ENCODE measurements at regions not wholly inside any gene's neighbourhood (a gene's known extent, or its start where the extent isn't known, plus 50 kb on each side); places are given as distances from the start of the nearest gene placed in this dataset.

DNA sequence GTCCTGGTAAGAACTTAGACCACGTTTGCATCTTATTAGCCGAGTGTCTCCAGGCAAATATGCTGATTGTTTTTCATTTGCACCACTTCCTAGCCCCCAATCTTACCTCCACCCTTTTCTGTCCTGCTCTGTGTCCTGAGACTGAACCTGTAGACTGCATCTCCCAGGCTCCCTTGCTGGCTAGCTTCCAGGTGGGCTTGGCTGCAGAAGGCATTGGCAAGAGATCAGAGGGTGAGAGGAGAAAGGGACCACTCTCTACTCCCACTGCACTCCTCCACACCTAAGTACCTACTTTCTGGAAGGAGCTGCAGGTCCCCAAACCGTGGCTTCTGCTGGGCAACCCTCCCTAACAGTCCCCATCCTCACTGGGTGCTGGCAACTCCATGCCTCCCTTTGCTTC lies 59.9 kb upstream of the XPA start:
- no peak overlapping the region for H3K27ac ChIP-seq (ENCODE audit: low read depth in 1 of 2, low read length in 2 of 2)
- no peak overlapping the region for H3K9ac ChIP-seq (ENCODE audit: low read depth in 1 of 2, low read length in 2 of 2)
- WGBS: 82% methylated on average over 3 of the region's 3 CpGs
- H3K9me3 ChIP-seq (ENCODE audit: control insufficient read depth in 4 of 4, low read length in 3 of 4): no peaks in the 10 kb centered on the region
- no peaks in the 10 kb centered on the region for H3K27me3 ChIP-seq (ENCODE audit: control insufficient read depth in 4 of 4, insufficient read depth in 4 of 4, low read length in 3 of 4)
- TF ChIP-seq, protein P1, sequence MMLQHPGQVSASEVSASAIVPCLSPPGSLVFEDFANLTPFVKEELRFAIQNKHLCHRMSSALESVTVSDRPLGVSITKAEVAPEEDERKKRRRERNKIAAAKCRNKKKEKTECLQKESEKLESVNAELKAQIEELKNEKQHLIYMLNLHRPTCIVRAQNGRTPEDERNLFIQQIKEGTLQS (IDR thresholded peaks at IDR 0.05): no peak
- TF ChIP-seq HNF4G (IDR thresholded peaks at IDR 0.05): no peak
- TF ChIP-seq, protein P2, sequence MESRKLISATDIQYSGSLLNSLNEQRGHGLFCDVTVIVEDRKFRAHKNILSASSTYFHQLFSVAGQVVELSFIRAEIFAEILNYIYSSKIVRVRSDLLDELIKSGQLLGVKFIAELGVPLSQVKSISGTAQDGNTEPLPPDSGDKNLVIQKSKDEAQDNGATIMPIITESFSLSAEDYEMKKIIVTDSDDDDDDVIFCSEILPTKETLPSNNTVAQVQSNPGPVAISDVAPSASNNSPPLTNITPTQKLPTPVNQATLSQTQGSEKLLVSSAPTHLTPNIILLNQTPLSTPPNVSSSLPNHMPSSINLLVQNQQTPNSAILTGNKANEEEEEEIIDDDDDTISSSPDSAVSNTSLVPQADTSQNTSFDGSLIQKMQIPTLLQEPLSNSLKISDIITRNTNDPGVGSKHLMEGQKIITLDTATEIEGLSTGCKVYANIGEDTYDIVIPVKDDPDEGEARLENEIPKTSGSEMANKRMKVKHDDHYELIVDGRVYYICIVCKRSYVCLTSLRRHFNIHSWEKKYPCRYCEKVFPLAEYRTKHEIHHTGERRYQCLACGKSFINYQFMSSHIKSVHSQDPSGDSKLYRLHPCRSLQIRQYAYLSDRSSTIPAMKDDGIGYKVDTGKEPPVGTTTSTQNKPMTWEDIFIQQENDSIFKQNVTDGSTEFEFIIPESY (IDR thresholded peaks at IDR 0.05): no peak
- TF ChIP-seq YY1 (IDR thresholded peaks at IDR 0.05): no peak
- TF ChIP-seq, protein P3, sequence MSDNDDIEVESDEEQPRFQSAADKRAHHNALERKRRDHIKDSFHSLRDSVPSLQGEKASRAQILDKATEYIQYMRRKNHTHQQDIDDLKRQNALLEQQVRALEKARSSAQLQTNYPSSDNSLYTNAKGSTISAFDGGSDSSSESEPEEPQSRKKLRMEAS (IDR thresholded peaks at IDR 0.05): no peak
- TF ChIP-seq, protein P4, sequence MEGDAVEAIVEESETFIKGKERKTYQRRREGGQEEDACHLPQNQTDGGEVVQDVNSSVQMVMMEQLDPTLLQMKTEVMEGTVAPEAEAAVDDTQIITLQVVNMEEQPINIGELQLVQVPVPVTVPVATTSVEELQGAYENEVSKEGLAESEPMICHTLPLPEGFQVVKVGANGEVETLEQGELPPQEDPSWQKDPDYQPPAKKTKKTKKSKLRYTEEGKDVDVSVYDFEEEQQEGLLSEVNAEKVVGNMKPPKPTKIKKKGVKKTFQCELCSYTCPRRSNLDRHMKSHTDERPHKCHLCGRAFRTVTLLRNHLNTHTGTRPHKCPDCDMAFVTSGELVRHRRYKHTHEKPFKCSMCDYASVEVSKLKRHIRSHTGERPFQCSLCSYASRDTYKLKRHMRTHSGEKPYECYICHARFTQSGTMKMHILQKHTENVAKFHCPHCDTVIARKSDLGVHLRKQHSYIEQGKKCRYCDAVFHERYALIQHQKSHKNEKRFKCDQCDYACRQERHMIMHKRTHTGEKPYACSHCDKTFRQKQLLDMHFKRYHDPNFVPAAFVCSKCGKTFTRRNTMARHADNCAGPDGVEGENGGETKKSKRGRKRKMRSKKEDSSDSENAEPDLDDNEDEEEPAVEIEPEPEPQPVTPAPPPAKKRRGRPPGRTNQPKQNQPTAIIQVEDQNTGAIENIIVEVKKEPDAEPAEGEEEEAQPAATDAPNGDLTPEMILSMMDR (IDR thresholded peaks at IDR 0.05; ENCODE audit: low read depth, low read length, missing input control): no peak
- H3K4me3 ChIP-seq (ENCODE audit: low read depth in 1 of 3, low read length in 3 of 3): no peak overlapping the region
- H3K4me1 ChIP-seq (ENCODE audit: control insufficient read depth in 4 of 4, insufficient read depth in 4 of 4, low read length in 3 of 4): peaks cover 6 to 15% (median 13%) of the 10 kb centered on the region in 4 donors
- DNase-seq (ENCODE audit: low spot score): no peak
- no peaks in the 10 kb centered on the region for H3K36me3 ChIP-seq (ENCODE audit: control insufficient read depth in 4 of 4, insufficient read depth in 3 of 4, low read depth in 1 of 4, low read length in 3 of 4)

DNA sequence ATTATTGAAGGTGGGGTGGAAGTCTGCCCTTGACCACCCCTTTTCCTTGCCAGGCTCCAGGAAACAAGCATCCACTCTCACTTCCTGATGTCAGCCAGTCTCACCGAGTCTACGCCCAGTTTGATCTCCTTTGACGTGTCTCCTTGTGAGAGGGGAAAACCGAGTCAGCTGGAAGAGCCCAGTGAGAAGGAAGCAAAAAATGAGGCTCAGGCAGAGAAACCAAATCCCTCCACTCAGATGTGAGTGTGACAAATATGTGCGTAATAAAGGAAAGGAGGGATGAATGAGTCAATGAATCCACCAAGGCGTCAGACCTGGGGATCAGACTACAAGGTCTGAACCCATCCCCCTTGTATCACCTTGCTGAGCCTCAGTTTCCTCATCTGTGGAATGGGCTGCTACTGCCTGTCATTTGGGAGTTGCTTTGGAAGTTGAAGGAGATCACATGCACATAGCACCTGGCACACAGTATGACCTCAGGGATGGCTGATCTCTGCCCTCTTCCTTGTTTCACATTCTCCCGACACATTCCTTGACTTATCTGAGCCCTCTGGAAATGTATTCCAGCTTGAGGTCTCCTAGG lies 61.3 kb upstream of the XPA start:
- WGBS: 78% methylated on average over 7 of the region's 7 CpGs
- Histone ChIP-seq H3K4me1 (ENCODE audit: control insufficient read depth in 4 of 4, insufficient read depth in 4 of 4, low read length in 3 of 4) (peaks cover 6 to 15% (median 13%) of the 10 kb centered on the region in 4 donors), H3K4me3 (ENCODE audit: low read depth in 1 of 3, low read length in 3 of 3) (no peak overlapping the region), H3K27me3 (ENCODE audit: control insufficient read depth in 4 of 4, insufficient read depth in 4 of 4, low read length in 3 of 4) (no peaks in the 10 kb centered on the region), H3K9ac (ENCODE audit: low read depth in 1 of 2, low read length in 2 of 2) (no peak overlapping the region), H3K36me3 (ENCODE audit: control insufficient read depth in 4 of 4, insufficient read depth in 3 of 4, low read depth in 1 of 4, low read length in 3 of 4) (no peaks in the 10 kb centered on the region), H3K27ac (ENCODE audit: low read depth in 1 of 2, low read length in 2 of 2) (no peak overlapping the region), H3K9me3 (ENCODE audit: control insufficient read depth in 4 of 4, low read length in 3 of 4) (no peaks in the 10 kb centered on the region)
- no peak for DNase-seq (ENCODE audit: low spot score)
- TF ChIP-seq, protein P2 (IDR thresholded peaks at IDR 0.05): no peak
- TF ChIP-seq RAD21 (IDR thresholded peaks at IDR 0.05): no peak
- TF ChIP-seq NR2F2 (IDR thresholded peaks at IDR 0.05): no peak

DNA sequence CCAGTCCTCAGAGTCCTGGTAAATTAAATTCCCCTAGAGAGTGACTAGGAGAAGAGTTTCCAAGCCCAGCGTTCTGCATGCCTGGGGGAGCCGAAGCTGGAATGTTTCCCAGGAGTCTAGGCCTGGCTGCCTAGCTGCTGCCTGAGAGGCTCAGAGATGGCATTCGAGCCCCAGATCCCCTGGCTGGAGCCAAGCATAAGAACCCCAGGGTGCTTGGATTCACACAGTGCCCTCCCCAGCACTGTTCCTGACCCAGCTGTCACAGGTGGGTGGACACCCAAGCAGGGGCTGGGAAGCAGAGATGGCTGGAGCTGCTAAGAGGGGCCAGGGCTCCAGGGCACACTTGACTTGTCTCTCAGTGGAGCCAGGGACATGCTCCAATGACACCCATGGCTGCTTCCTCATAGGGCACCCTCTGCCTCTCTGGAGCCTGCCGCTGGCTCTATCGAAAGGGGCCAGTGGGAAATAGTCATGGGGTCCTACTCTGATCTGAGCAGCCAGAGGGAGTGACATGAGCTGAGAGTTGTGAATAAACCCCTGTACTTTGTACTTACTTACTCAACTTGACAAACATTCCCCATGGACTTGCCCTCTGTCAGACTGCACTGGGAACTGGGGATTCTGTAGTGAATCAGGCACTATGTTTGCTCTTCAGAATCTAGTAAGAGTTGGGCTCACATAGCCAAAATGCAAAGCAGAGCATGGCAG lies 62.6 kb upstream of the XPA start:
- peak; percentile 43 for DNase-seq (ENCODE audit: low spot score)
- H3K27me3 ChIP-seq (ENCODE audit: control insufficient read depth in 4 of 4, insufficient read depth in 4 of 4, low read length in 3 of 4): no peaks in the 10 kb centered on the region
- H3K27ac ChIP-seq (ENCODE audit: low read depth in 1 of 2, low read length in 2 of 2): peak overlapping the region; percentile 62 to 87
- H3K9ac ChIP-seq (ENCODE audit: low read depth in 1 of 2, low read length in 2 of 2): peak overlapping the region in 1 of 2 donors; percentile 7
- H3K9me3 ChIP-seq (ENCODE audit: control insufficient read depth in 4 of 4, low read length in 3 of 4): no peaks in the 10 kb centered on the region
- H3K36me3 ChIP-seq (ENCODE audit: control insufficient read depth in 4 of 4, insufficient read depth in 3 of 4, low read depth in 1 of 4, low read length in 3 of 4): no peaks in the 10 kb centered on the region
- H3K4me1 ChIP-seq (ENCODE audit: control insufficient read depth in 4 of 4, insufficient read depth in 4 of 4, low read length in 3 of 4): peaks cover 6 to 15% (median 13%) of the 10 kb centered on the region in 4 donors
- WGBS: 32% methylated on average over 5 of the region's 5 CpGs
- H3K4me3 ChIP-seq (ENCODE audit: low read depth in 1 of 3, low read length in 3 of 3): no peak overlapping the region
- TF ChIP-seq YY1 (IDR thresholded peaks at IDR 0.05) (peak; percentile 63), NR2F2 (IDR thresholded peaks at IDR 0.05) (no peak), EGR1 (IDR thresholded peaks at IDR 0.05; ENCODE audit: low read depth in 2 of 2) (no peak), HNF4A (conservative IDR thresholded peaks at IDR 0.05) (peak; percentile 98 to 99), RAD21 (IDR thresholded peaks at IDR 0.05) (peak; percentile 54 to 63), GABPA (IDR thresholded peaks at IDR 0.05 in 1 of 2, conservative IDR thresholded peaks at IDR 0.05 in 1 of 2) (peak in 1 of 2 donors; percentile 14), TAF1 (conservative IDR thresholded peaks at IDR 0.05) (peak; percentile 85), SP1 (IDR thresholded peaks at IDR 0.05) (peak; percentile 97)
- TF ChIP-seq, protein P2 (IDR thresholded peaks at IDR 0.05): no peak
- TF ChIP-seq, protein P1 (IDR thresholded peaks at IDR 0.05): peak; percentile 36

Data from liver (tissue), 8 donors.